Fibroblast of skin of abdomen (primary cell): ENCODE measurements at regions not wholly inside any gene's neighbourhood (a gene's known extent, or its start where the extent isn't known, plus 50 kb on each side); places are given as distances from the start of the nearest gene placed in this dataset.

Source experiments
- DNase-seq: peaks from one replicate; pipeline ENCODE4 v3.0.0-alpha.2; 2013

- no peak for DNase-seq
These were observed 625.2 kb upstream of the PCDH20 start for GRCh38 chr13:62040806-62041205.

GRCh38 chr13:62040078-62040477, 624.4 kb upstream of the PCDH20 start:
- DNase-seq: no peak

GRCh38 chr13:62038214-62038613, 622.6 kb upstream of the PCDH20 start:
- DNase-seq: no peak

GRCh38 chr13:62035981-62036380, 620.3 kb upstream of the PCDH20 start:
- no peak for DNase-seq

- no peak for DNase-seq
These were observed 618.3 kb upstream of the PCDH20 start for GRCh38 chr13:62033934-62034333.

GRCh38 chr13:62022369-62022768, 606.7 kb upstream of the PCDH20 start:
- DNase-seq: no peak

- no peak for DNase-seq
These were observed 604.2 kb upstream of the PCDH20 start for GRCh38 chr13:62019858-62020257.

- DNase-seq: no peak
These were observed 598.6 kb upstream of the PCDH20 start for GRCh38 chr13:62014299-62014698.

GRCh38 chr13:62003452-62003851, 587.8 kb upstream of the PCDH20 start:
- DNase-seq: no peak

- no peak for DNase-seq
These were observed 578.5 kb upstream of the PCDH20 start for GRCh38 chr13:61994174-61994573.

GRCh38 chr13:61989978-61990377, 574.3 kb upstream of the PCDH20 start:
- DNase-seq: no peak

- DNase-seq: no peak
These were observed 573.2 kb upstream of the PCDH20 start for GRCh38 chr13:61988810-61989209.

- DNase-seq: no peak
These were observed 559.4 kb upstream of the PCDH20 start for GRCh38 chr13:61975001-61975400.

GRCh38 chr13:61965756-61966155, 550.1 kb upstream of the PCDH20 start:
- no peak for DNase-seq

GRCh38 chr13:61960981-61961380, 545.3 kb upstream of the PCDH20 start:
- no peak for DNase-seq

GRCh38 chr13:61954092-61954491, 538.4 kb upstream of the PCDH20 start:
- DNase-seq: peak; percentile 2

- DNase-seq: no peak
These were observed 535.2 kb upstream of the PCDH20 start for GRCh38 chr13:61950828-61951227.

GRCh38 chr13:61944329-61944929, 528.8 kb upstream of the PCDH20 start:
- DNase-seq: no peak

- DNase-seq: no peak
These were observed 520.1 kb upstream of the PCDH20 start for GRCh38 chr13:61935710-61936109.

- no peak for DNase-seq
These were observed 512.0 kb upstream of the PCDH20 start for GRCh38 chr13:61927648-61928047.

GRCh38 chr13:61918841-61919240, 503.2 kb upstream of the PCDH20 start:
- DNase-seq: no peak

- DNase-seq: no peak
These were observed 500.8 kb upstream of the PCDH20 start for GRCh38 chr13:61916483-61916882.

GRCh38 chr13:61913183-61913582, 497.5 kb upstream of the PCDH20 start:
- DNase-seq: no peak

- DNase-seq: no peak
These were observed 493.4 kb upstream of the PCDH20 start for GRCh38 chr13:61908906-61909615.

GRCh38 chr13:61905054-61905453, 489.4 kb upstream of the PCDH20 start:
- no peak for DNase-seq
